Neural cell (in vitro differentiated cells): ENCODE measurements at regions not wholly inside any gene's neighbourhood (a gene's known extent, or its start where the extent isn't known, plus 50 kb on each side); places are given as distances from the start of the nearest gene placed in this dataset.

Experiments used
- EZH2 ChIP-seq: fragments of 200-600, 300-800 bp; shearing (Covaris generic), sonication (generic); IDR thresholded peaks from 2 replicates; pipeline ENCODE4 v1.6.1; 2014; ENCODE audit warnings: antibody characterized with exemption, low read length, borderline replicate concordance, mild to moderate bottlenecking; ENCODE audit not compliant: insufficient read depth, poor library complexity, severe bottlenecking
- MXI1 ChIP-seq: fragments of 450-650 bp; conservative IDR thresholded peaks from 2 replicates; pipeline ENCODE4 v1.6.1; 2014; ENCODE audit warnings: antibody characterized with exemption, mild to moderate bottlenecking; ENCODE audit not compliant: poor library complexity, severe bottlenecking
- POLR2AphosphoS5 ChIP-seq: IDR thresholded peaks from 2 replicates; pipeline ENCODE4 v1.6.1; 2012
- TF ChIP-seq, protein P1 (sequence below): fragments of 450-650 bp; IDR thresholded peaks from 2 replicates; pipeline ENCODE4 v1.5.1; 2014; ENCODE audit warnings: antibody characterized with exemption, mild to moderate bottlenecking, moderate library complexity; ENCODE audit not compliant: poor library complexity, severe bottlenecking

GRCh38 chr10:78903341-78903940 lies 165.3 kb upstream of the ZMIZ1 start:
- TF ChIP-seq, protein P1, sequence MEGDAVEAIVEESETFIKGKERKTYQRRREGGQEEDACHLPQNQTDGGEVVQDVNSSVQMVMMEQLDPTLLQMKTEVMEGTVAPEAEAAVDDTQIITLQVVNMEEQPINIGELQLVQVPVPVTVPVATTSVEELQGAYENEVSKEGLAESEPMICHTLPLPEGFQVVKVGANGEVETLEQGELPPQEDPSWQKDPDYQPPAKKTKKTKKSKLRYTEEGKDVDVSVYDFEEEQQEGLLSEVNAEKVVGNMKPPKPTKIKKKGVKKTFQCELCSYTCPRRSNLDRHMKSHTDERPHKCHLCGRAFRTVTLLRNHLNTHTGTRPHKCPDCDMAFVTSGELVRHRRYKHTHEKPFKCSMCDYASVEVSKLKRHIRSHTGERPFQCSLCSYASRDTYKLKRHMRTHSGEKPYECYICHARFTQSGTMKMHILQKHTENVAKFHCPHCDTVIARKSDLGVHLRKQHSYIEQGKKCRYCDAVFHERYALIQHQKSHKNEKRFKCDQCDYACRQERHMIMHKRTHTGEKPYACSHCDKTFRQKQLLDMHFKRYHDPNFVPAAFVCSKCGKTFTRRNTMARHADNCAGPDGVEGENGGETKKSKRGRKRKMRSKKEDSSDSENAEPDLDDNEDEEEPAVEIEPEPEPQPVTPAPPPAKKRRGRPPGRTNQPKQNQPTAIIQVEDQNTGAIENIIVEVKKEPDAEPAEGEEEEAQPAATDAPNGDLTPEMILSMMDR, result no peak
- TF ChIP-seq POLR2AphosphoS5 (no peak), EZH2 (no peak), MXI1 (no peak)
